Left hindlimb (tissue), 1 donor: ENCODE measurements at regions not wholly inside any gene's neighbourhood (a gene's known extent, or its start where the extent isn't known, plus 50 kb on each side); places are given as distances from the start of the nearest gene placed in this dataset.

Experiments used
- DNase-seq: peaks from one replicate; pipeline ENCODE4 v3.0.0-alpha.2; 2018

- DNase-seq, result no peak
Measured at GRCh38 chr7:17660116-17660515, 280.2 kb downstream of the SNX13 start.

- no peak for DNase-seq
Measured at GRCh38 chr7:17661982-17662585, 278.2 kb downstream of the SNX13 start.

GRCh38 chr7:17663061-17663675 is 277.1 kb downstream of the SNX13 start:
- no peak for DNase-seq

- DNase-seq, result no peak
Measured at GRCh38 chr7:17665029-17665428, 275.3 kb downstream of the SNX13 start.

GRCh38 chr7:17668122-17668521 is 272.2 kb downstream of the SNX13 start:
- DNase-seq, result no peak

- DNase-seq, result no peak
Measured at GRCh38 chr7:17669204-17669603, 271.1 kb downstream of the SNX13 start.

GRCh38 chr7:17671956-17672355 is 268.3 kb downstream of the SNX13 start:
- no peak for DNase-seq

GRCh38 chr7:17672783-17673182 is 267.5 kb downstream of the SNX13 start:
- no peak for DNase-seq

GRCh38 chr7:17674166-17674942 is 265.9 kb downstream of the SNX13 start:
- no peak for DNase-seq

GRCh38 chr7:17674943-17675608 is 265.2 kb downstream of the SNX13 start:
- no peak for DNase-seq

GRCh38 chr7:17677408-17677807 is 262.9 kb downstream of the SNX13 start:
- no peak for DNase-seq

- DNase-seq, result no peak
Measured at GRCh38 chr7:17678896-17679295, 261.4 kb downstream of the SNX13 start.

- no peak for DNase-seq
Measured at GRCh38 chr7:17679458-17679857, 260.8 kb downstream of the SNX13 start.

- DNase-seq, result no peak
Measured at GRCh38 chr7:17680026-17680425, 260.3 kb downstream of the SNX13 start.

GRCh38 chr7:17680943-17681351 is 259.3 kb downstream of the SNX13 start:
- no peak for DNase-seq

GRCh38 chr7:17681965-17682364 is 258.3 kb downstream of the SNX13 start:
- DNase-seq, result no peak

- no peak for DNase-seq
Measured at GRCh38 chr7:17682586-17682985, 257.7 kb downstream of the SNX13 start.

GRCh38 chr7:17685141-17685540 is 255.2 kb downstream of the SNX13 start:
- DNase-seq, result no peak

GRCh38 chr7:17687361-17687760 is 252.9 kb downstream of the SNX13 start:
- no peak for DNase-seq

GRCh38 chr7:17689361-17689902 is 250.9 kb downstream of the SNX13 start:
- DNase-seq, result no peak

- no peak for DNase-seq
Measured at GRCh38 chr7:17690030-17690429, 250.3 kb downstream of the SNX13 start.

- DNase-seq, result no peak
Measured at GRCh38 chr7:17696422-17696821, 243.9 kb downstream of the SNX13 start.

GRCh38 chr7:17697128-17697881 is 243.0 kb downstream of the SNX13 start:
- DNase-seq, result no peak
